ENCODE measurements at regions not wholly inside any gene's neighbourhood (a gene's known extent, or its start where the extent isn't known, plus 50 kb on each side); places are given as distances from the start of the nearest gene placed in this dataset.

DNA sequence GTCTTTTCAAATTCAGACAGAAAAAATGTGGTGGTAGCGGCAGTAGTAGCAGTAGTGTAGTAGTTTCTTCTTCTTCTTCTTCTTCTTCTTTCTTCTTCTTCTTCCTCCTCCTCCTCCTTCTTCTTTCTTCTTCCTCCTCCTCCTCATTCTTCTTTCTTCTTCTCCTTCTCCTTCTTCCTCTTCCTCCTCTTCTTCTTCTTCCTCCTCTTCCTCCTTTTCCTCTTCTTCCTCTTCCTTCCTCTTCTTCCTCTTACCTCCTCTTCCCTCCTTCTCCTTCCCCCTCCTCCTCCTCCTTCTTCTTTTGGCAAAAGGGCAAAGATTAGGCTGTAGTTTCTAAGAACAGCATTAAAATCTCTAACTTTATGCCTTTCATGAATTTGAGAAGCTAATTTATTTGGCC, 59.6 kb upstream of the INSM2 start (continued):
- no peak for TF ChIP-seq ZNF318 (CRISPR knock-in tag; IDR thresholded peaks at IDR 0.05)
- peak; percentile 32 for TF ChIP-seq ZNF282 (IDR thresholded peaks at IDR 0.05; ENCODE audit: partially characterized antibody)
- peak; percentile 89; the same call in 1 of the 2 replicates for TF ChIP-seq SOX6 (IDR thresholded peaks at IDR 0.05)
- TF ChIP-seq SOX6 (CRISPR knock-in tag; IDR thresholded peaks at IDR 0.05): no peak
- no peak for TF ChIP-seq ZNF607 (CRISPR knock-in tag; IDR thresholded peaks at IDR 0.05; ENCODE audit: borderline replicate concordance)
- no peak for TF ChIP-seq NR1H2 (CRISPR knock-in tag; IDR thresholded peaks at IDR 0.05; ENCODE audit: borderline replicate concordance, low read depth)
- TF ChIP-seq, protein P1, sequence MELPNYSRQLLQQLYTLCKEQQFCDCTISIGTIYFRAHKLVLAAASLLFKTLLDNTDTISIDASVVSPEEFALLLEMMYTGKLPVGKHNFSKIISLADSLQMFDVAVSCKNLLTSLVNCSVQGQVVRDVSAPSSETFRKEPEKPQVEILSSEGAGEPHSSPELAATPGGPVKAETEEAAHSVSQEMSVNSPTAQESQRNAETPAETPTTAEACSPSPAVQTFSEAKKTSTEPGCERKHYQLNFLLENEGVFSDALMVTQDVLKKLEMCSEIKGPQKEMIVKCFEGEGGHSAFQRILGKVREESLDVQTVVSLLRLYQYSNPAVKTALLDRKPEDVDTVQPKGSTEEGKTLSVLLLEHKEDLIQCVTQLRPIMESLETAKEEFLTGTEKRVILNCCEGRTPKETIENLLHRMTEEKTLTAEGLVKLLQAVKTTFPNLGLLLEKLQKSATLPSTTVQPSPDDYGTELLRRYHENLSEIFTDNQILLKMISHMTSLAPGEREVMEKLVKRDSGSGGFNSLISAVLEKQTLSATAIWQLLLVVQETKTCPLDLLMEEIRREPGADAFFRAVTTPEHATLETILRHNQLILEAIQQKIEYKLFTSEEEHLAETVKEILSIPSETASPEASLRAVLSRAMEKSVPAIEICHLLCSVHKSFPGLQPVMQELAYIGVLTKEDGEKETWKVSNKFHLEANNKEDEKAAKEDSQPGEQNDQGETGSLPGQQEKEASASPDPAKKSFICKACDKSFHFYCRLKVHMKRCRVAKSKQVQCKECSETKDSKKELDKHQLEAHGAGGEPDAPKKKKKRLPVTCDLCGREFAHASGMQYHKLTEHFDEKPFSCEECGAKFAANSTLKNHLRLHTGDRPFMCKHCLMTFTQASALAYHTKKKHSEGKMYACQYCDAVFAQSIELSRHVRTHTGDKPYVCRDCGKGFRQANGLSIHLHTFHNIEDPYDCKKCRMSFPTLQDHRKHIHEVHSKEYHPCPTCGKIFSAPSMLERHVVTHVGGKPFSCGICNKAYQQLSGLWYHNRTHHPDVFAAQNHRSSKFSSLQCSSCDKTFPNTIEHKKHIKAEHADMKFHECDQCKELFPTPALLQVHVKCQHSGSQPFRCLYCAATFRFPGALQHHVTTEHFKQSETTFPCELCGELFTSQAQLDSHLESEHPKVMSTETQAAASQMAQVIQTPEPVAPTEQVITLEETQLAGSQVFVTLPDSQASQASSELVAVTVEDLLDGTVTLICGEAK (IDR thresholded peaks at IDR 0.05): no peak
- TF ChIP-seq, protein P1 (CRISPR knock-in tag; IDR thresholded peaks at IDR 0.05): no peak
- TF ChIP-seq NFRKB (IDR thresholded peaks at IDR 0.05): 0 out of 2 replicates have a peak, but pooled peaks have one; percentile 33
- TF ChIP-seq ATM (IDR thresholded peaks at IDR 0.05; ENCODE audit: borderline replicate concordance): peak; percentile 89; the same call in 1 of the 2 replicates
- TF ChIP-seq ZNF547 (CRISPR knock-in tag; IDR thresholded peaks at IDR 0.05): no peak
